ENCODE measurements at regions not wholly inside any gene's neighbourhood (a gene's known extent, or its start where the extent isn't known, plus 50 kb on each side); places are given as distances from the start of the nearest gene placed in this dataset.
A peak's percentile ranks its signal among the peaks of the same experiment; 100 is the strongest.
"Not testable (repeated sequence)": the region's sequence is repeated elsewhere in the genome, so short reads cannot be mapped to it uniquely, and the experiment has no call there.

DNA sequence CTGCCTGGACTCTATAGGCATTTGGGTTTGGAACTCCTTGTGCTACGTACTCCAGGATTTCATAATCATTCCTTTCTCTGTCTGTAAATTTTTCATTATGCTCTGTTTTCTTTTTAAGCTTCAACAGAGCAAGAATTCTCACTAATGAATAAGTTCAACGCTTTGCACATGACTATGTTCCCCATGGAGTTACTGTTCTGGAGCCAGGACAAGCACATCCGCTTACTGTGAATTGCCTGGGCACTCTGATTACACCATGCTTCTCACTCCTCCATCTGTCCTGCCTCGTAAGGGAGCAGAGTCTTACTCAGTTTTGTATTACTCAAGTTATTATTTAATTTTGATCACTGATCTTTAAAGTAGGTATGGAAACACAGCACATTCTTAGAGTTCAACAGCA is 472.7 kb downstream of the RAP2B start:
- no peak for ATAC-seq
- WGBS, 4 donors: 67 to 80% (median 75%) methylated on average over 4 of the region's 4 CpGs

DNA sequence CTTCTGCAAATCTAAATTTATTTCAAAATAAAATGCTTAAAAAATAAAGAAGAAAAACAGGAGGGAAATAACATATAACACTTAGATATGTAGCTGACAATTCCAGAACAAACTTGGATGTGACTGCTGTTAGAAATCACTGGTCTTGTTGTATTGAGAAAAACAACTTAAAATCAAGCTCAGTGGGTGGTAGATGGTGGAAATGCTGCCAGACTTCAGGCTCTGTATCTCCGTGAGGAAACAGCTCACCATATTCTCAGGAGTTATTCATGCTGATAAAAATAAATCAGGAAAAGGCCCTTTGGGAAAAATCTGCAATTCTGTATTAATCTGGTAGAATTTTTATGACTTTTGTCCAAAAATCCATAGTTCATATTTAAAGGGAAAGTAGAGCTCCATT is 477.6 kb downstream of the RAP2B start:
- TF ChIP-seq, protein P1, sequence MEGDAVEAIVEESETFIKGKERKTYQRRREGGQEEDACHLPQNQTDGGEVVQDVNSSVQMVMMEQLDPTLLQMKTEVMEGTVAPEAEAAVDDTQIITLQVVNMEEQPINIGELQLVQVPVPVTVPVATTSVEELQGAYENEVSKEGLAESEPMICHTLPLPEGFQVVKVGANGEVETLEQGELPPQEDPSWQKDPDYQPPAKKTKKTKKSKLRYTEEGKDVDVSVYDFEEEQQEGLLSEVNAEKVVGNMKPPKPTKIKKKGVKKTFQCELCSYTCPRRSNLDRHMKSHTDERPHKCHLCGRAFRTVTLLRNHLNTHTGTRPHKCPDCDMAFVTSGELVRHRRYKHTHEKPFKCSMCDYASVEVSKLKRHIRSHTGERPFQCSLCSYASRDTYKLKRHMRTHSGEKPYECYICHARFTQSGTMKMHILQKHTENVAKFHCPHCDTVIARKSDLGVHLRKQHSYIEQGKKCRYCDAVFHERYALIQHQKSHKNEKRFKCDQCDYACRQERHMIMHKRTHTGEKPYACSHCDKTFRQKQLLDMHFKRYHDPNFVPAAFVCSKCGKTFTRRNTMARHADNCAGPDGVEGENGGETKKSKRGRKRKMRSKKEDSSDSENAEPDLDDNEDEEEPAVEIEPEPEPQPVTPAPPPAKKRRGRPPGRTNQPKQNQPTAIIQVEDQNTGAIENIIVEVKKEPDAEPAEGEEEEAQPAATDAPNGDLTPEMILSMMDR (IDR thresholded peaks at IDR 0.05): no peak
- no peak for TF ChIP-seq POLR2A (IDR thresholded peaks at IDR 0.05)
- no peak overlapping the region for H3K27ac ChIP-seq

More for the DNA sequence above, 472.7 kb downstream of the RAP2B start:
- Histone ChIP-seq H3K4me3 (no peak overlapping the region), H3K27me3 (no peaks in the 10 kb centered on the region), H3K27ac (no peak overlapping the region), H3K36me3 (no peaks in the 10 kb centered on the region), H3K9me3 (no peaks in the 10 kb centered on the region), H3K4me1 (peaks cover 0 to 4% (median 0%) of the 10 kb centered on the region in 12 donors)
- intact Hi-C loops (cut with DNase I): no loop called here
- no peak for DNase-seq
- no peak for TF ChIP-seq POLR2A (IDR thresholded peaks at IDR 0.05)
- TF ChIP-seq, protein P1 (IDR thresholded peaks at IDR 0.05): no peak

GRCh38 chr3:153640689-153641665 is 479.0 kb downstream of the RAP2B start:
- DNase-seq (no peak), ATAC-seq (no peak)
- Histone ChIP-seq H3K27me3 (no peaks in the 10 kb centered on the region), H3K4me3 (no peak overlapping the region), H3K9me3 (peaks cover 0 to 16% (median 0%) of the 10 kb centered on the region in 12 donors), H3K27ac (no peak overlapping the region), H3K36me3 (no peaks in the 10 kb centered on the region), H3K4me1 (no peaks in the 10 kb centered on the region)
- 88 to 96% (median 91%) methylated on average over 8 of the region's 8 CpGs for WGBS, 4 donors
- TF ChIP-seq POLR2A (IDR thresholded peaks at IDR 0.05): no peak
- TF ChIP-seq, protein P1 (IDR thresholded peaks at IDR 0.05): no peak
- intact Hi-C loops (cut with DNase I): no loop called here

More for the DNA sequence above, 477.6 kb downstream of the RAP2B start:
- Histone ChIP-seq H3K9me3 (peaks cover 0 to 6% (median 0%) of the 10 kb centered on the region in 12 donors), H3K27me3 (no peaks in the 10 kb centered on the region), H3K36me3 (no peaks in the 10 kb centered on the region), H3K4me3 (no peak overlapping the region), H3K4me1 (peaks cover 0 to 4% (median 0%) of the 10 kb centered on the region in 12 donors)
- intact Hi-C loops (cut with DNase I): no loop called here
- no peak for DNase-seq
- 36 to 49% (median 46%) methylated on average over 1 of the region's 1 CpG for WGBS, 4 donors
- ATAC-seq: no peak

GRCh38 chr3:153642576-153642975 is 478.6 kb upstream of the ARHGEF26 start:
- H3K36me3 ChIP-seq; H3K4me1 ChIP-seq; H3K4me3 ChIP-seq; H3K27me3 ChIP-seq; DNase-seq; H3K27ac ChIP-seq; ATAC-seq; intact Hi-C loops (cut with DNase I): not testable (repeated sequence)
- H3K9me3 ChIP-seq: peaks cover 0 to 16% (median 0%) of the 10 kb centered on the region in 12 donors

GRCh38 chr3:153643471-153643870 is 477.7 kb upstream of the ARHGEF26 start:
- DNase-seq; ATAC-seq; H3K4me3 ChIP-seq; intact Hi-C loops (cut with DNase I); H3K36me3 ChIP-seq; H3K4me1 ChIP-seq; H3K27me3 ChIP-seq: not testable (repeated sequence)
- Histone ChIP-seq H3K27ac (peak overlapping the region in 1 of 12 donors; percentile 43), H3K9me3 (peaks cover 0 to 16% (median 0%) of the 10 kb centered on the region in 12 donors)
- 74 to 99% (median 94%) methylated on average over 2 of the region's 2 CpGs for WGBS, 4 donors

Data from heart left ventricle (tissue), 16 donors.